ENCODE measurements at regions not wholly inside any gene's neighbourhood (a gene's known extent, or its start where the extent isn't known, plus 50 kb on each side); places are given as distances from the start of the nearest gene placed in this dataset.
"Not testable (repeated sequence)": the region's sequence is repeated elsewhere in the genome, so short reads cannot be mapped to it uniquely, and the experiment has no call there.

DNA sequence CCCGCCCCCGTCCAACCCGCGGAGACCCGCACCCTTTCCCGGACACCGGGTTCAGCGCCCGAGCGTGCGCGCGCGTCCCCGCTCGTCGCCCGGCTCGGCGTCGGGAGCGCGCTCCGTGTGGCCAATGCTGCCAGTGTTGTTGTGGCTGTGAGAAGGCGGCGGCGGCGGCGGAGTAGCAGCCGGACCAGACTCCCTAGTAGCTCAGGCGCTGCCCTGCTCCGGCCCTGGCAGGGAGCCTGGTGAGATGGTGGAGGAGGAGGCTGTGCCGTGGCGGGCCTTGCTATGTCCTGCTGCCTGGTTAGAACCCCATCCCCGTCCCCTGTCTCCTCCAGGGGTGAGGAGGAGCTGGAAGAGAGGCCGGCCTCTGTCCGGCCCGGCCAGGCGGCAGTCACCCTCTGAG lies 553.2 kb downstream of the TUBA3C start:
- POLR2A ChIA-PET = no interaction called here
- H3K4me3 ChIP-seq (ENCODE audit: low read depth, low read length) = no peak overlapping the region
- no peaks in the 10 kb centered on the region for H3K4me1 ChIP-seq (ENCODE audit: control insufficient read depth, insufficient read depth, low read length)
- H3K9me3 ChIP-seq (ENCODE audit: control insufficient read depth, insufficient read depth, low read depth, low read length) = no peaks in the 10 kb centered on the region
- H3K27ac ChIP-seq (ENCODE audit: extremely low read depth, low read depth, low read length) = no peak overlapping the region
- CTCF ChIA-PET = no interaction called here
- TF ChIP-seq ZNF140 (tag by site-specific recombination; IDR thresholded peaks at IDR 0.05) = no peak
- TF ChIP-seq, protein P1, sequence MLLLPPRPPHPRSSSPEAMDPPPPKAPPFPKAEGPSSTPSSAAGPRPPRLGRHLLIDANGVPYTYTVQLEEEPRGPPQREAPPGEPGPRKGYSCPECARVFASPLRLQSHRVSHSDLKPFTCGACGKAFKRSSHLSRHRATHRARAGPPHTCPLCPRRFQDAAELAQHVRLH (tag by site-specific recombination; IDR thresholded peaks at IDR 0.05) = no peak
- no peak for TF ChIP-seq ZNF707 (tag by site-specific recombination; IDR thresholded peaks at IDR 0.05)
- TF ChIP-seq ZNF239 (tag by site-specific recombination; IDR thresholded peaks at IDR 0.05) = no peak
- TF ChIP-seq ZNF544 (tag by site-specific recombination; IDR thresholded peaks at IDR 0.05) = no peak
- no peak for TF ChIP-seq ZBTB7A (tag by site-specific recombination; IDR thresholded peaks at IDR 0.05; ENCODE audit: low read depth)
- no peak for TF ChIP-seq OSR2 (tag by site-specific recombination; IDR thresholded peaks at IDR 0.05)
- TF ChIP-seq, protein P2, sequence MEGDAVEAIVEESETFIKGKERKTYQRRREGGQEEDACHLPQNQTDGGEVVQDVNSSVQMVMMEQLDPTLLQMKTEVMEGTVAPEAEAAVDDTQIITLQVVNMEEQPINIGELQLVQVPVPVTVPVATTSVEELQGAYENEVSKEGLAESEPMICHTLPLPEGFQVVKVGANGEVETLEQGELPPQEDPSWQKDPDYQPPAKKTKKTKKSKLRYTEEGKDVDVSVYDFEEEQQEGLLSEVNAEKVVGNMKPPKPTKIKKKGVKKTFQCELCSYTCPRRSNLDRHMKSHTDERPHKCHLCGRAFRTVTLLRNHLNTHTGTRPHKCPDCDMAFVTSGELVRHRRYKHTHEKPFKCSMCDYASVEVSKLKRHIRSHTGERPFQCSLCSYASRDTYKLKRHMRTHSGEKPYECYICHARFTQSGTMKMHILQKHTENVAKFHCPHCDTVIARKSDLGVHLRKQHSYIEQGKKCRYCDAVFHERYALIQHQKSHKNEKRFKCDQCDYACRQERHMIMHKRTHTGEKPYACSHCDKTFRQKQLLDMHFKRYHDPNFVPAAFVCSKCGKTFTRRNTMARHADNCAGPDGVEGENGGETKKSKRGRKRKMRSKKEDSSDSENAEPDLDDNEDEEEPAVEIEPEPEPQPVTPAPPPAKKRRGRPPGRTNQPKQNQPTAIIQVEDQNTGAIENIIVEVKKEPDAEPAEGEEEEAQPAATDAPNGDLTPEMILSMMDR (tag by site-specific recombination; IDR thresholded peaks at IDR 0.05) = no peak
- TF ChIP-seq ZNF112 (tag by site-specific recombination; IDR thresholded peaks at IDR 0.05) = no peak
- H3K36me3 ChIP-seq (ENCODE audit: control insufficient read depth in 2 of 2, insufficient read depth in 1 of 2, low read length in 2 of 2) = no peaks in the 10 kb centered on the region

DNA sequence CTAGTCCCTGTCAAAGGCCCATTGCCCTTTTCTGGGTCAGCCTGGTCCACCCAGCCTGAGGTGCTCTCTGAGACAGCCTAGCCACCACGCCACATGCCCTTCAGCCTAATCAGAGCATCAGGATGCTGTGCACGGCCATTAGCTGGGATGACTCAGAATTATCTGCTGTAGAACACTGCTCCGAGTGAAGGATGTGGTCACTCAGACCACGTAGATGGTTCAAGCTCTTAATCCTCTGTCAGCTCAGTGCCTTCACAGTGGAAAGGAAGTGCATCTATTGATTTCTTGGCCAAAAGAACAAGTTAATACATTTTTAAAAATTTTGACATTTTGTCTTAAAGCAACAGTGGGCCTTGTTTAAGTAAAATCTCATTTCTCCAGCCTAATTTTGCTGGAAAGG lies 557.6 kb downstream of the TUBA3C start:
- H3K9me3 ChIP-seq (ENCODE audit: control insufficient read depth, insufficient read depth, low read depth, low read length); H3K4me3 ChIP-seq (ENCODE audit: low read depth, low read length); H3K4me1 ChIP-seq (ENCODE audit: control insufficient read depth, insufficient read depth, low read length); POLR2A ChIA-PET; CTCF ChIA-PET; H3K27ac ChIP-seq (ENCODE audit: extremely low read depth, low read depth, low read length); H3K36me3 ChIP-seq (ENCODE audit: control insufficient read depth in 2 of 2, insufficient read depth in 1 of 2, low read length in 2 of 2): not testable (repeated sequence)

DNA sequence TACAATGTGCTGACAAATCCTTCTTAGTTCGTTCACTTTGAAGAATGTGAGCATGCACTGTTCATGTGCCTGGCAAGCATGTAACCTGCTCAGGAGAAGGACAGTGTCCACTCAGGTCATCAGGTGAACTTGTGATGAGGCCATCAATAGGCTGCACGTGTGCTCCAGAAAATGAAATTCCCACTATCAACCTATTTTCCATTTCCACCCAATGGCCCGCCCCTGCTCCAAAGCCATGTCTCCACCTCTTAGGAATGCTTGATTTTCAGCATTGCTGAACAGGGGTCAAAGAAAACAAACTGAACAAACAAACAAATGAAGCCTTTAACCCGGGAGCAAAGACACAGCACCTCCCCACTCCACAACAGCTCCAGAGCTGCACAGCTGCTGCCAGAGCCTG lies 563.2 kb downstream of the TUBA3C start:
- H3K9me3 ChIP-seq (ENCODE audit: control insufficient read depth, insufficient read depth, low read depth, low read length); H3K27ac ChIP-seq (ENCODE audit: extremely low read depth, low read depth, low read length); POLR2A ChIA-PET; H3K4me1 ChIP-seq (ENCODE audit: control insufficient read depth, insufficient read depth, low read length); CTCF ChIA-PET; H3K4me3 ChIP-seq (ENCODE audit: low read depth, low read length); H3K36me3 ChIP-seq (ENCODE audit: control insufficient read depth in 2 of 2, insufficient read depth in 1 of 2, low read length in 2 of 2): not testable (repeated sequence)

DNA sequence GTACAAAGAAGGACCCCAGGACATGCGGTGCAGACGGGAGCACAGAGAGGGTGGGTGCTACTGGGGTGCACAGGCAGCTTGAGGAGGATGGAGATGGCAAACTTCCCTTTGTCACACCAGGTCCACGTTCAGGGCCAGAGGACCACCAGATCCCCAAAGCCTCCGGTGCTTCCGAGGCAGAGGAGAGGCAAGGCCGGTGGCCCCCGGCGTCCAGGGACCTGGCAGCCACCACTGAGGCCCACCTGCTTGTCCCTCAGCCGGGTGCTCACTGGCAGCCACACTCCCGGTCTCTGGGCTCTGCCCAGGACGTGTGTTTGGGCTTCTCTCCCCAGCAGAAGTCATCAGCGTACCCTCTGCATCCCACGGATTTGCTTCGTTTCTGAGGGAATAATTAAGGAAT lies 571.1 kb downstream of the TUBA3C start:
- H3K4me1 ChIP-seq (ENCODE audit: control insufficient read depth, insufficient read depth, low read length); POLR2A ChIA-PET; CTCF ChIA-PET; H3K9me3 ChIP-seq (ENCODE audit: control insufficient read depth, insufficient read depth, low read depth, low read length); H3K36me3 ChIP-seq (ENCODE audit: control insufficient read depth in 2 of 2, insufficient read depth in 1 of 2, low read length in 2 of 2); H3K4me3 ChIP-seq (ENCODE audit: low read depth, low read length); H3K27ac ChIP-seq (ENCODE audit: extremely low read depth, low read depth, low read length): not testable (repeated sequence)

DNA sequence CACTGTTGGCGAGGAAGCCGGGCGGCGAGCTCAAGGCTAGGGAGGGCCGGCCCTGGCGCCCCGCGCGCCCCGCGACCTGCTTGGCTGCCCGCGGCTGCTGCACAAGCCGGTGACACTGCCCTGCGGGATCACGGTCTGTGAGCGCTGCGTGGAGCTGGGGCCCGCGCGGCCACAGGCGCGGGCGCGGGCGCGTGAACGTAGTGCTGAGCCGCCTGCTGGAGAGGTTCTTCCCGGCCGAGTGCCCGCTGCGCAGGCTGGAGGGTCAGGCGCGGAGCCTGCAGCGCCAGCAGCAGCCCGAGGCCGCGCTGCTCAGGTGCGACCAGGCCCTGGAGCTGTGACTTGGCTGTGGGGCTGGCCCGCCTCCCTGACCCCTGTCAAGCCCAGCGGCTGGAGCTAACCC lies 572.3 kb downstream of the TUBA3C start:
- CTCF ChIA-PET; H3K27ac ChIP-seq (ENCODE audit: extremely low read depth, low read depth, low read length): not testable (repeated sequence)

DNA sequence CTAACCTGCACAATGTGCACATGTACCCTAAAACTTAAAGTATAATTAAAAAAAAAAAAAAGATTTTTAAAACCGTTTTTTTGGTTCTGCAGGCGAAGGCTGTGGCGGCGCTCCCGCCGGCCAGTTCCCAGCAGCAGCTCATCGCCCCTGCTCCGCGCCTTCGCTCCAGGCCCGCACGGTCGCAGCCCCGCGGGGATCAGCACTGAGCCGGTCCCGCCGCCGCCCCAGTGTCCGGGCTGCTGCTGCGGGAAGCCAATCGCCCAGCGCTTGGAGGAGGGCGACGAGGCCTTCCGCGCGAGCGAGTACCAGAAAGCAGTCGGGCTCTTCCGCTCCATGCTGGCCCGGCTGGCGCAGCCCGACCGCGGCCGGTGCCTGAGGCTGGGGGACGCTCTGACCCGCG lies 572.8 kb downstream of the TUBA3C start:
- CTCF ChIA-PET; H3K4me1 ChIP-seq (ENCODE audit: control insufficient read depth, insufficient read depth, low read length); POLR2A ChIA-PET; H3K9me3 ChIP-seq (ENCODE audit: control insufficient read depth, insufficient read depth, low read depth, low read length); H3K36me3 ChIP-seq (ENCODE audit: control insufficient read depth in 2 of 2, insufficient read depth in 1 of 2, low read length in 2 of 2); H3K4me3 ChIP-seq (ENCODE audit: low read depth, low read length); H3K27ac ChIP-seq (ENCODE audit: extremely low read depth, low read depth, low read length): not testable (repeated sequence)

More for the DNA sequence above, 572.3 kb downstream of the TUBA3C start:
- POLR2A ChIA-PET; H3K9me3 ChIP-seq (ENCODE audit: control insufficient read depth, insufficient read depth, low read depth, low read length); H3K36me3 ChIP-seq (ENCODE audit: control insufficient read depth in 2 of 2, insufficient read depth in 1 of 2, low read length in 2 of 2); H3K4me1 ChIP-seq (ENCODE audit: control insufficient read depth, insufficient read depth, low read length); H3K4me3 ChIP-seq (ENCODE audit: low read depth, low read length): not testable (repeated sequence)

DNA sequence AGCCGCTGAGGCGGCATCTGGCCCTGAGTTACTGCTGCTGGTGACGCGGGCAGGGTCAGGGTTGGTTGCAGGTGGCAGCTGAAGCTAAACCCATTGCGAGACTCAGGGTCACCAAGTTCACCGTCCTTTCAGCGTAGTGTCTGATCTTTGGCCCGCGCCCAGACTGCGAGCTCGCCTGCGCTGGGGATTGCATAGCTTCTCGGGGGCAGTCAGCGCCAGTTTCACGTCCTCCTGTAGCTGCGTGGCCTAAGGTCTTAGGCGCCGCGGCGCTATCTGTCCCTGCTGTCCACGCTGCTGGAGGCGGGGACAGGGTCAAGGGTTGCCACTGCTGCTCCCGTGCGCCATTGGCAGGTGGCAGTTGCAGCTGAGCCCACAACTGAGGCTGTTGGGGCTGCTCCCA lies 581.3 kb downstream of the TUBA3C start:
- H3K27ac ChIP-seq (ENCODE audit: extremely low read depth, low read depth, low read length); H3K9me3 ChIP-seq (ENCODE audit: control insufficient read depth, insufficient read depth, low read depth, low read length); H3K4me1 ChIP-seq (ENCODE audit: control insufficient read depth, insufficient read depth, low read length); H3K36me3 ChIP-seq (ENCODE audit: control insufficient read depth in 2 of 2, insufficient read depth in 1 of 2, low read length in 2 of 2); POLR2A ChIA-PET; H3K4me3 ChIP-seq (ENCODE audit: low read depth, low read length); CTCF ChIA-PET: not testable (repeated sequence)

DNA sequence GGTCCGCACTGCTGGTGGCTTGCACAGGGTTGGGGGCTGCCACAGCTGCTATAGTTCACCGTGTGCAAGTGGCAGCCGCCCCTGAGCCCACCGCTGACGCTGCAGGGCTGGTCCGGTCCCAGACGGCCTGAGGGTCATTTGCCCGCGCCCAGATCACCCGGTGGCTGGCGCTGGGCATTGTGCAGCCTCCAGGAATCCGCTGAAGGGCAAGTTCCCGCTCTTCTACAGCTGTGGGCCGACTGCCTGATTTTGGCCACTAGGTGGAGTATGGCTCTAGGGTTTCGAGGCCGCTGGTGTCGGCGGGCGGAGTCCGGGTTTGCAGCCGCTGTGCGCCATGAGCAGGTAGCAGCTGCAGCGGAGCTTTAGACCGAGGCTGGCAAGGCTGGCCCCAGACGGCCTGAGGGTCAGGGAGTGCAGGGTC lies 581.8 kb downstream of the TUBA3C start:
- H3K27ac ChIP-seq (ENCODE audit: extremely low read depth, low read depth, low read length); POLR2A ChIA-PET; H3K36me3 ChIP-seq (ENCODE audit: control insufficient read depth in 2 of 2, insufficient read depth in 1 of 2, low read length in 2 of 2); H3K4me1 ChIP-seq (ENCODE audit: control insufficient read depth, insufficient read depth, low read length); H3K4me3 ChIP-seq (ENCODE audit: low read depth, low read length); H3K9me3 ChIP-seq (ENCODE audit: control insufficient read depth, insufficient read depth, low read depth, low read length); CTCF ChIA-PET: not testable (repeated sequence)

DNA sequence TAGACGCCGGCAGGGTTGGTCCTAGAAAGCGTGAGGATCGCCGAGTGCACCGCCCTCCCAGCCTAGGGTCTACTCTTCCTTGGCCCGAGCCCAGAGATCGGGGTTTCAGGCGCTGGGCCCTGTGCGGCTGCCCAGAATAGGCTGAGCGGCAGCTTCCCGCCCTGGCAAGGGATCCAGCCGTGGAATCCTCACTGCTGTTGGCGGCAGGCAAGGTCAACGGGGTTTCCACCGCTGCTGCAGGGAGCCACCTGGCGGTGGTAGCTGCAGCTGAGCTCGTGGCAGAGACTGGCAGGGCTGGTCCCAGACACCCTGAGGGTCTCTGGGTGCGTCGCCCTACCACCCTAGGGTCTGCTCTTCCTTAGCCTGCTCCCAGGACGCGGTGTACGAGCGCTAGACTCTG lies 583.1 kb downstream of the TUBA3C start:
- H3K4me1 ChIP-seq (ENCODE audit: control insufficient read depth, insufficient read depth, low read length); H3K4me3 ChIP-seq (ENCODE audit: low read depth, low read length); H3K27ac ChIP-seq (ENCODE audit: extremely low read depth, low read depth, low read length); CTCF ChIA-PET; H3K36me3 ChIP-seq (ENCODE audit: control insufficient read depth in 2 of 2, insufficient read depth in 1 of 2, low read length in 2 of 2); H3K9me3 ChIP-seq (ENCODE audit: control insufficient read depth, insufficient read depth, low read depth, low read length); POLR2A ChIA-PET: not testable (repeated sequence)

All from HEK293 (cell line).